ENCODE measurements at regions not wholly inside any gene's neighbourhood (a gene's known extent, or its start where the extent isn't known, plus 50 kb on each side); places are given as distances from the start of the nearest gene placed in this dataset.

DNA sequence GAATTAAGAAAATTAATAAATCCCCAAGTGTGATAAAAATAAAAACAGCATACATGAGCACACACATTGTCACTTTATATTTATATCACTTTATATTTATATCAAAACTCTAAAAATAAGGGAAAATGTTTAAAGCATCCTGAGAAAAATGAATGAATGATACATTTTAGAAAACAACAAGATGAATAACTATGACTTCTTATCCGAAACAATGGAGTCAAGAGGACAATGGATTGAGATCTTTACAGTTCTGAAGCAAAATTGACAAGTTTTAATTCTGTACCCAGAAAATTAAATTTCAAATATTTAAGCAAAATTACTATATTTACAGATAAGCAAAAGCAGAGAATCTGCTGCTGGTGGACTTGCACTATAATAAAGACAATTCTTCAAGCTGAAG lies 512.6 kb downstream of the MRPL39 start:
- BruUV-seq (replicated peaks) = no TSS peak
- dilution Hi-C loops (cut with MboI; ENCODE audit: extremely low pct_ligation_motif_present, low sequenced_read_pairs) = no loop called here

More for the DNA sequence above, 512.6 kb downstream of the MRPL39 start:
- Histone ChIP-seq H3K9me3 (replicated peaks; ENCODE audit: control insufficient read depth, insufficient read depth, low read length) (peaks cover 1% of the 10 kb centered on the region), H2AFZ (ENCODE audit: low read depth, low read length) (no peak overlapping the region), H3K9ac (replicated peaks; ENCODE audit: extremely low read depth, insufficient read depth, low read length) (no peak overlapping the region), H3K79me2 (ENCODE audit: control insufficient read depth, insufficient read depth, low read length) (no peaks in the 10 kb centered on the region), H3K9me1 (replicated peaks; ENCODE audit: control insufficient read depth, extremely low read depth, insufficient read depth, low read length) (no peaks in the 10 kb centered on the region), H3K36me3 (ENCODE audit: control insufficient read depth in 2 of 2, extremely low read depth in 1 of 2, insufficient read depth in 2 of 2, low read length in 2 of 2) (no peaks in the 10 kb centered on the region), H3K4me3 (replicated peaks in 1 of 3; ENCODE audit: insufficient read depth in 1 of 3, low read depth in 1 of 3, low read length in 3 of 3) (no peak overlapping the region), H3K4me2 (ENCODE audit: insufficient read depth, low read length) (no peak overlapping the region), H4K20me1 (replicated peaks; ENCODE audit: control insufficient read depth, extremely low read depth, insufficient read depth, low read length) (no peaks in the 10 kb centered on the region), H3K27ac (ENCODE audit: insufficient read depth, low read depth, low read length) (no peak overlapping the region), H3K27me3 (ENCODE audit: control insufficient read depth in 2 of 2, insufficient read depth in 2 of 2, low read length in 2 of 2) (no peaks in the 10 kb centered on the region), H3K4me1 (ENCODE audit: control insufficient read depth, extremely low read depth, insufficient read depth, low read length) (no peaks in the 10 kb centered on the region)
- TF ChIP-seq, protein P1, sequence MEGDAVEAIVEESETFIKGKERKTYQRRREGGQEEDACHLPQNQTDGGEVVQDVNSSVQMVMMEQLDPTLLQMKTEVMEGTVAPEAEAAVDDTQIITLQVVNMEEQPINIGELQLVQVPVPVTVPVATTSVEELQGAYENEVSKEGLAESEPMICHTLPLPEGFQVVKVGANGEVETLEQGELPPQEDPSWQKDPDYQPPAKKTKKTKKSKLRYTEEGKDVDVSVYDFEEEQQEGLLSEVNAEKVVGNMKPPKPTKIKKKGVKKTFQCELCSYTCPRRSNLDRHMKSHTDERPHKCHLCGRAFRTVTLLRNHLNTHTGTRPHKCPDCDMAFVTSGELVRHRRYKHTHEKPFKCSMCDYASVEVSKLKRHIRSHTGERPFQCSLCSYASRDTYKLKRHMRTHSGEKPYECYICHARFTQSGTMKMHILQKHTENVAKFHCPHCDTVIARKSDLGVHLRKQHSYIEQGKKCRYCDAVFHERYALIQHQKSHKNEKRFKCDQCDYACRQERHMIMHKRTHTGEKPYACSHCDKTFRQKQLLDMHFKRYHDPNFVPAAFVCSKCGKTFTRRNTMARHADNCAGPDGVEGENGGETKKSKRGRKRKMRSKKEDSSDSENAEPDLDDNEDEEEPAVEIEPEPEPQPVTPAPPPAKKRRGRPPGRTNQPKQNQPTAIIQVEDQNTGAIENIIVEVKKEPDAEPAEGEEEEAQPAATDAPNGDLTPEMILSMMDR (IDR thresholded peaks at IDR 0.05; ENCODE audit: extremely low read depth in 1 of 2, insufficient read depth in 1 of 2, low read depth in 1 of 2, low read length in 2 of 2) = no peak
- TF ChIP-seq FOS (IDR thresholded peaks at IDR 0.05; ENCODE audit: borderline replicate concordance, insufficient read depth, low read length) = no peak
- no peak for TF ChIP-seq POLR2AphosphoS5 (IDR thresholded peaks at IDR 0.05; ENCODE audit: insufficient read depth, low read depth, low read length)
- TF ChIP-seq, protein P2, sequence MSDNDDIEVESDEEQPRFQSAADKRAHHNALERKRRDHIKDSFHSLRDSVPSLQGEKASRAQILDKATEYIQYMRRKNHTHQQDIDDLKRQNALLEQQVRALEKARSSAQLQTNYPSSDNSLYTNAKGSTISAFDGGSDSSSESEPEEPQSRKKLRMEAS (IDR thresholded peaks at IDR 0.05; ENCODE audit: insufficient read depth, insufficient read length) = no peak
- no peak for TF ChIP-seq POLR2A (IDR thresholded peaks at IDR 0.05; ENCODE audit: low read depth, low read length)
- no peak for TF ChIP-seq MYC (IDR thresholded peaks at IDR 0.05; ENCODE audit: low read depth, low read length)
- no peak for TF ChIP-seq GATA2 (IDR thresholded peaks at IDR 0.05; ENCODE audit: insufficient read depth, insufficient read length, low read depth, low read length)
- no peak for TF ChIP-seq JUN (IDR thresholded peaks at IDR 0.05; ENCODE audit: borderline replicate concordance, insufficient read depth, insufficient read length, low read depth)
- TF ChIP-seq EZH2 (IDR thresholded peaks at IDR 0.05; ENCODE audit: borderline replicate concordance, low read depth, low read length, severe bottlenecking) = no peak
- FAIRE-seq = no peak
- intact Hi-C loops (cut with micrococcal nuclease) = no loop called here
- POLR2A ChIA-PET = no interaction called here
- no peak for DNase-seq (ENCODE audit: low read depth, low spot score)
- CTCF ChIA-PET = no interaction called here

All from endothelial cell of umbilical vein (primary cell).